ENCODE measurements at regions not wholly inside any gene's neighbourhood (a gene's known extent, or its start where the extent isn't known, plus 50 kb on each side); places are given as distances from the start of the nearest gene placed in this dataset.

GRCh38 chr22:47826016-47826415, 1063.6 kb downstream of the TBC1D22A start:
- H3K27me3 Mint-ChIP-seq (ENCODE audit: insufficient read depth) = no peaks in the 10 kb centered on the region
- H3K27ac Mint-ChIP-seq = no peak overlapping the region
- H3K4me3 Mint-ChIP-seq = no peak overlapping the region
- H3K36me3 Mint-ChIP-seq (ENCODE audit: low read depth) = 0 out of 2 replicates have a peak, but pooled peaks cover 8% of the 10 kb centered on the region
- DNase-seq = no peak
- no peaks in the 10 kb centered on the region for H3K4me1 Mint-ChIP-seq (ENCODE audit: low read depth)
- H3K9me3 Mint-ChIP-seq = peaks cover 48% of the 10 kb centered on the region
- no peak for TF ChIP-seq CTCF (IDR thresholded peaks at IDR 0.05)

GRCh38 chr22:47822422-47822821, 1060.0 kb downstream of the TBC1D22A start:
- no peak for TF ChIP-seq CTCF (IDR thresholded peaks at IDR 0.05)
- Mint-ChIP-seq H3K36me3 (ENCODE audit: low read depth) (peaks cover 12% of the 10 kb centered on the region), H3K4me1 (ENCODE audit: low read depth) (no peaks in the 10 kb centered on the region), H3K9me3 (peaks cover 48% of the 10 kb centered on the region), H3K27me3 (ENCODE audit: insufficient read depth) (no peaks in the 10 kb centered on the region), H3K27ac (no peak overlapping the region), H3K4me3 (no peak overlapping the region)
- no peak for DNase-seq

- no peak overlapping the region for H3K27ac Mint-ChIP-seq
- DNase-seq = no peak
- no peaks in the 10 kb centered on the region for H3K4me1 Mint-ChIP-seq (ENCODE audit: low read depth)
- H3K4me3 Mint-ChIP-seq = no peak overlapping the region
- no peaks in the 10 kb centered on the region; the same call in 1 of the 2 replicates for H3K27me3 Mint-ChIP-seq (ENCODE audit: insufficient read depth)
- no peak for TF ChIP-seq CTCF (IDR thresholded peaks at IDR 0.05)
- H3K9me3 Mint-ChIP-seq = peaks cover 70% of the 10 kb centered on the region
- H3K36me3 Mint-ChIP-seq (ENCODE audit: low read depth) = peaks cover 16% of the 10 kb centered on the region
Observed at GRCh38 chr22:47818496-47818895, 1056.0 kb downstream of the TBC1D22A start.

- no peak for DNase-seq
- Mint-ChIP-seq H3K27me3 (ENCODE audit: insufficient read depth) (no peaks in the 10 kb centered on the region; the same call in 1 of the 2 replicates), H3K27ac (no peak overlapping the region), H3K9me3 (peaks cover 65% of the 10 kb centered on the region), H3K4me3 (no peak overlapping the region), H3K36me3 (ENCODE audit: low read depth) (peaks cover 20% of the 10 kb centered on the region), H3K4me1 (ENCODE audit: low read depth) (no peaks in the 10 kb centered on the region)
- no peak for TF ChIP-seq CTCF (IDR thresholded peaks at IDR 0.05)
Observed at GRCh38 chr22:47817380-47817779, 1054.9 kb downstream of the TBC1D22A start.

GRCh38 chr22:47816863-47817210, 1054.4 kb downstream of the TBC1D22A start:
- H3K4me3 Mint-ChIP-seq = no peak overlapping the region
- no peaks in the 10 kb centered on the region; the same call in 1 of the 2 replicates for H3K27me3 Mint-ChIP-seq (ENCODE audit: insufficient read depth)
- no peaks in the 10 kb centered on the region for H3K4me1 Mint-ChIP-seq (ENCODE audit: low read depth)
- peaks cover 65% of the 10 kb centered on the region for H3K9me3 Mint-ChIP-seq
- DNase-seq = no peak
- no peak overlapping the region for H3K27ac Mint-ChIP-seq
- H3K36me3 Mint-ChIP-seq (ENCODE audit: low read depth) = peaks cover 20% of the 10 kb centered on the region
- no peak for TF ChIP-seq CTCF (IDR thresholded peaks at IDR 0.05)
